SK-N-SH treated with all-trans-retinoic acid at 6 μM for 48 hours (cell line): ENCODE measurements at regions not wholly inside any gene's neighbourhood (a gene's known extent, or its start where the extent isn't known, plus 50 kb on each side); places are given as distances from the start of the nearest gene placed in this dataset.

Experiments used
- ATAC-seq: fragments of 200-7000 bp; cut with Tn5 transposase; 3 replicates; pipeline ENCODE4 v1.9.1; 2020; ENCODE audit warnings: mild to moderate bottlenecking, moderate library complexity
- ARNTL ChIP-seq: fragments of 450-650 bp; formaldehyde crosslinking; IDR thresholded peaks from 2 replicates; pipeline ENCODE4 v1.5.0; 2020; ENCODE audit warnings: low read depth, mild to moderate bottlenecking, moderate library complexity, borderline replicate concordance
- BACH2 ChIP-seq: fragments of 250-450 bp; sonication (Bioruptor Pico); IDR thresholded peaks from 2 replicates; pipeline ENCODE4 v1.9.0; 2021; ENCODE audit warnings: mild to moderate bottlenecking, borderline replicate concordance
- CSRNP3 ChIP-seq: fragments of 250-450 bp; sonication (Bioruptor Pico); IDR thresholded peaks from 2 replicates; pipeline ENCODE4 v1.5.1; 2021; ENCODE audit warnings: mild to moderate bottlenecking, moderate library complexity
- ESRRG ChIP-seq: fragments of 250-450 bp; sonication (Bioruptor Pico); IDR thresholded peaks from 2 replicates; pipeline ENCODE4 v1.6.1; 2021; ENCODE audit warnings: mild to moderate bottlenecking
- GLIS3 ChIP-seq: fragments of 250-450 bp; sonication (Bioruptor Pico); IDR thresholded peaks from 2 replicates; pipeline ENCODE4 v1.5.0; 2020; ENCODE audit warnings: mild to moderate bottlenecking, moderate library complexity
- ISL1 ChIP-seq: fragments of 250-450 bp; sonication (Bioruptor Pico); IDR thresholded peaks from 2 replicates; pipeline ENCODE4 v2.1.2; 2022; ENCODE audit warnings: mild to moderate bottlenecking, moderate library complexity
- OSR1 ChIP-seq: fragments of 250-450 bp; sonication (Bioruptor Pico); IDR thresholded peaks from 2 replicates; pipeline ENCODE4 v1.8.0; 2022; ENCODE audit warnings: moderate library complexity, mild to moderate bottlenecking, inconsistent platforms
- PATZ1 ChIP-seq: fragments of 250-450 bp; sonication (Bioruptor Pico); IDR thresholded peaks from 2 replicates; pipeline ENCODE4 v1.8.0; 2020; ENCODE audit warnings: mild to moderate bottlenecking, moderate library complexity, borderline replicate concordance
- POU6F1 ChIP-seq: fragments of 250-450 bp; sonication (Bioruptor Pico); IDR thresholded peaks from 2 replicates; pipeline ENCODE4 v1.8.0; 2021; ENCODE audit warnings: low read depth, mild to moderate bottlenecking, moderate library complexity, borderline replicate concordance
- PPARA ChIP-seq: fragments of 250-450 bp; sonication (Bioruptor Pico); IDR thresholded peaks from 2 replicates; pipeline ENCODE4 v1.5.0; 2020; ENCODE audit warnings: mild to moderate bottlenecking, borderline replicate concordance
- RARB ChIP-seq: fragments of 250-450 bp; sonication (Bioruptor Pico); IDR thresholded peaks from 2 replicates; pipeline ENCODE4 v1.8.0; 2021; ENCODE audit warnings: mild to moderate bottlenecking, moderate library complexity
- SNAI2 ChIP-seq: fragments of 250-450 bp; sonication (Bioruptor Pico); IDR thresholded peaks from 2 replicates; pipeline ENCODE4 v1.5.0; 2020; ENCODE audit warnings: mild to moderate bottlenecking, moderate library complexity
- TCF4 ChIP-seq: fragments of 250-450 bp; sonication (Bioruptor Pico); IDR thresholded peaks from 2 replicates; pipeline ENCODE4 v1.8.0; 2021; ENCODE audit warnings: mild to moderate bottlenecking, moderate library complexity, borderline replicate concordance
- TSHZ2 ChIP-seq: fragments of 250-450 bp; sonication (Bioruptor Pico); IDR thresholded peaks from 2 replicates; pipeline ENCODE4 v1.5.0; 2020; ENCODE audit warnings: mild to moderate bottlenecking, moderate library complexity
- ZC3H10 ChIP-seq: fragments of 250-450 bp; sonication (Bioruptor Pico); IDR thresholded peaks from 2 replicates; pipeline ENCODE4 v1.5.1; 2021; ENCODE audit warnings: mild to moderate bottlenecking, moderate library complexity
- ZFP3 ChIP-seq: fragments of 250-450 bp; sonication (Bioruptor Pico); IDR thresholded peaks from 2 replicates; pipeline ENCODE4 v1.5.0; 2020; ENCODE audit warnings: mild to moderate bottlenecking, moderate library complexity
- ZNF565 ChIP-seq: fragments of 450-650 bp; formaldehyde crosslinking; conservative IDR thresholded peaks from 2 replicates; pipeline ENCODE4 v1.5.0; 2020; ENCODE audit warnings: low read depth, mild to moderate bottlenecking, moderate library complexity
- ZNF70 ChIP-seq: fragments of 450-650 bp; formaldehyde crosslinking; IDR thresholded peaks from 2 replicates; pipeline ENCODE4 v1.5.0; 2020; ENCODE audit warnings: mild to moderate bottlenecking, moderate library complexity
- ZNF8 ChIP-seq: fragments of 450-650 bp; formaldehyde crosslinking; IDR thresholded peaks from 2 replicates; pipeline ENCODE4 v1.5.0; 2020; ENCODE audit warnings: mild to moderate bottlenecking, moderate library complexity

GRCh38 chr12:25894759-25895158, 63.7 kb upstream of the RASSF8 start:
- ATAC-seq = no peak

GRCh38 chr12:25896981-25897380, 61.5 kb upstream of the RASSF8 start:
- no peak for ATAC-seq
- TF ChIP-seq ZNF565 (CRISPR knock-in tag) (no peak), ZC3H10 (CRISPR knock-in tag) (no peak), ZNF70 (CRISPR knock-in tag) (no peak), POU6F1 (CRISPR knock-in tag) (no peak), PPARA (CRISPR knock-in tag) (no peak), TSHZ2 (CRISPR knock-in tag) (no peak), OSR1 (CRISPR knock-in tag) (no peak), PATZ1 (CRISPR knock-in tag) (no peak), SNAI2 (no peak), ZNF8 (CRISPR knock-in tag) (no peak)

More at GRCh38 chr12:25894759-25895158, 63.7 kb upstream of the RASSF8 start:
- no peak for TF ChIP-seq GLIS3
- no peak for TF ChIP-seq ARNTL (CRISPR knock-in tag)
- TF ChIP-seq PPARA (CRISPR knock-in tag) = no peak
- TF ChIP-seq ESRRG (CRISPR knock-in tag) = no peak
- TF ChIP-seq OSR1 (CRISPR knock-in tag) = no peak
- no peak for TF ChIP-seq ZFP3 (CRISPR knock-in tag)
- no peak for TF ChIP-seq ZNF565 (CRISPR knock-in tag)
- TF ChIP-seq CSRNP3 = no peak
- TF ChIP-seq TCF4 = no peak
- no peak for TF ChIP-seq ZC3H10 (CRISPR knock-in tag)

GRCh38 chr12:25903603-25904245, 54.8 kb upstream of the RASSF8 start:
- ATAC-seq = no peak
- TF ChIP-seq POU6F1 (CRISPR knock-in tag) = no peak
- no peak for TF ChIP-seq ESRRG (CRISPR knock-in tag)
- TF ChIP-seq TSHZ2 (CRISPR knock-in tag) = no peak
- TF ChIP-seq ISL1 = no peak
- no peak for TF ChIP-seq BACH2 (CRISPR knock-in tag)
- no peak for TF ChIP-seq RARB (CRISPR knock-in tag)
- TF ChIP-seq, all 23 proteins: peak for 0
